Neutrophil (primary cell): ENCODE measurements at regions not wholly inside any gene's neighbourhood (a gene's known extent, or its start where the extent isn't known, plus 50 kb on each side); places are given as distances from the start of the nearest gene placed in this dataset.
A peak's percentile ranks its signal among the peaks of the same experiment; 100 is the strongest.

Experiments used
- H3K27ac ChIP-seq: fragments of 200-600 bp; sonication (generic); 2 replicates; pipeline ENCODE4 v1.5.1; 2016; ENCODE audit warnings: mild to moderate bottlenecking, moderate library complexity
- H3K27me3 ChIP-seq: fragments of 200-600 bp; sonication (generic); 2 replicates; pipeline ENCODE4 v1.6.0; 2016; ENCODE audit warnings: mild to moderate bottlenecking
- H3K36me3 ChIP-seq: fragments of 200-600 bp; sonication (generic); 2 replicates; pipeline ENCODE4 v1.5.1; 2017
- H3K4me1 ChIP-seq, 2 experiments: fragments of 200-600 bp in 1 of 2; sonication (generic) in 1 of 2; 1 replicate in 1 of 2; 2 replicates in 1 of 2; pipeline versions ENCODE4 v1.5.1 to v1.6.1; 2013 to 2016; ENCODE audit warnings: low read depth in 1 of 2, low read length in 1 of 2, mild to moderate bottlenecking in 1 of 2, moderate library complexity in 1 of 2; ENCODE audit not compliant: control insufficient read depth in 1 of 2, insufficient read depth in 1 of 2
- H3K4me3 ChIP-seq, 2 experiments: fragments of 200-600 bp in 1 of 2; sonication (generic) in 1 of 2; 1 replicate in 1 of 2; 2 replicates in 1 of 2; pipeline ENCODE4 v1.5.1; 2013 to 2016; ENCODE audit warnings: low read depth in 1 of 2, low read length in 1 of 2, mild to moderate bottlenecking in 1 of 2, moderate library complexity in 1 of 2
- H3K9me3 ChIP-seq: fragments of 200-600 bp; sonication (generic); 2 replicates; pipeline ENCODE4 v1.5.1; 2016
- CTCF ChIP-seq: fragments of 200-600 bp; sonication (generic); IDR thresholded peaks from 2 replicates; pipeline ENCODE4 v1.5.1; 2016; ENCODE audit warnings: antibody characterized with exemption

DNA sequence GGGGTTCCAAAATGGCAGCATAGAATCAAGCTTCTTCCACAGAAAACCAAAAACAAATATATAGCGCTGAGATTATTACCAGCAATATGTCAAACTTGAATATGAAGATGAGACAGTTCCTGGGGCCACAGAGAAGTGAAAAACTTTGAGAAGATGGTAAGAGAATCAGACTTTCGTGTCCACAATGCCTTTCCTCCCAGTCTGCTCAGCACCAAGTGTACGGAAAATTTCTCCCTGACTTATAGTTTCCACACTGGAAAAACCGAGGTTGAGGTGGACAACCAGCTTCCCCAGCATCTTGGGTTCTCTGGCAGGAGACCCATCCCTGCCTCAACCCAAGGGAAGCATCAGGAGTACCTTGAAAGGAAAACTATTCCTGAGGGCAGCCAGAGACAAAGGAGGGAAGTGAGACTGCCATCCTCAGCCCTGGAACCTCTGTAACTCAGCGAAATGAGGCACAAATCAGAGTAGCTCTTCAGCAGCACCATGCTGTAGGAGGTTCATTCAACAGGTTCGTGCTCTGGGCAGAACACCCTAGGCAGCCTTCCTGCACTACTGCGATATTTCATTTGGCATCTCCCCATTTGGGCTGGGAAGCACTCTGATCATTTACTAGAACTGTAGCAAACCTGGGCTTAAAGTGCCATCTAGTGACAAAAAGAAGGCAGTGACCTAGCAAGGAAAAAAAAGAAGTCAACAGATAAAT is 52.4 kb upstream of the CAPRIN2 start:
- H3K9me3 ChIP-seq = no peaks in the 10 kb centered on the region
- no peak overlapping the region for H3K4me3 ChIP-seq
- TF ChIP-seq CTCF = peak; percentile 51
- peaks cover 5% of the 10 kb centered on the region for H3K27me3 ChIP-seq
- no peak overlapping the region for H3K27ac ChIP-seq
- no peaks in the 10 kb centered on the region for H3K36me3 ChIP-seq
- H3K4me1 ChIP-seq = no peaks in the 10 kb centered on the region

- Histone ChIP-seq H3K27me3 (no peaks in the 10 kb centered on the region), H3K4me1 (no peaks in the 10 kb centered on the region)
- no peak for TF ChIP-seq CTCF
Measured at GRCh38 chr12:30805959-30806358, 51.2 kb upstream of the CAPRIN2 start.

More at GRCh38 chr12:30805959-30806358, 51.2 kb upstream of the CAPRIN2 start:
- H3K9me3 ChIP-seq = no peaks in the 10 kb centered on the region
- H3K27ac ChIP-seq = no peak overlapping the region
- H3K36me3 ChIP-seq = no peaks in the 10 kb centered on the region
- no peak overlapping the region for H3K4me3 ChIP-seq
